ENCODE measurements at regions not wholly inside any gene's neighbourhood (a gene's known extent, or its start where the extent isn't known, plus 50 kb on each side); places are given as distances from the start of the nearest gene placed in this dataset.

DNA sequence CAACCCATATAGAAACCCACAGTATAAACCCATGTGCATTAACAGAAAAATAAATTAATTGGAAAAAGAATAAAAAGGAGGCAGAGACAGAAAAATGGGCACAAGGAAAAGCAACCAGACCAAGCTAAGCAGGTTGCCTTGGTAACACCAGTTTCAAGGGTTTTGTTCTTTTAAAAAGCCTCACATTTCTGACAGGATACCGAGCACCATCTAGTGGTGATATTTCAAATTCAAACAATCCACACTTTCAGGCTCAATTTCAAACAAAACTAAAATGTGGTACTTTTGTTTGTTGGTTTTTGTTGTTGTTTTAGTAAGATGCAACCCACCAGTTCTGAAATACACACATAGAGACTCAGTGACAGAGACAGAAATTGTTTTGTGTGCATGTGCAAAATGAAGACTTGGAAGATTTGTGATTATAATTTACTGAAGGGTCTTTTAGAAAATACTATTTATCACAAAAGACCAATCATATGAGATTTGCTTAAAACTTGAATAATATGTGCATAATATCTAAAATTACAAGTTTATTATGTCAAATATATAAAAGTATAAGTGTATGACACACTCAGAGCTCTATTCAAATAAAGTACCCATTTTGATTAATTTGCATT is 318.2 kb downstream of the SLCO4C1 start:
- Histone ChIP-seq H3K36me3 (ENCODE audit: insufficient read depth, low read depth, low read length) (no peaks in the 10 kb centered on the region), H3K9me3 (ENCODE audit: insufficient read depth, low read depth, low read length) (no peaks in the 10 kb centered on the region), H3K9ac (ENCODE audit: low read depth, low read length) (no peak overlapping the region), H3K4me1 (ENCODE audit: insufficient read depth, low read length) (no peaks in the 10 kb centered on the region), H3K27ac (ENCODE audit: low read length) (no peak overlapping the region), H3K4me3 (ENCODE audit: low read length) (no peak overlapping the region), H3K27me3 (ENCODE audit: insufficient read depth, low read length) (no peaks in the 10 kb centered on the region)

DNA sequence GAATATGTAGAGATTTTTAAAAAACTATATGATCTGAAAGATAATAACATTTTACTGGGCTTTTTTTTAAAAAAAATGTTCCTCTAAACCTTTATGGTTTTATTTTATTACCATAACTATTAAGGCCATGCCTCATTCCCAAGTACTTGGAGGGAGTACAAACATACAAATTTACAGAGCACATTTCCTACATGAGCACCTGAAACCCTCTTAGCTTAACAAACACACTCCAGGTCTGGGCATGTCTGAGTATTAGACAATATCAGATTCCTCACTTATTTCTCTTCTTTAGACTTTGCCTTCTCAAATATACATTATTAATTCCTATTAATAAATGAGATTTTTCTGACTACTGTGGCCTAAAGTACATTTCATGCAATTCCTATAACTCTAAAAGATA is 319.2 kb downstream of the SLCO4C1 start:
- H3K9ac ChIP-seq (ENCODE audit: low read depth, low read length), result no peak overlapping the region
- H3K27me3 ChIP-seq (ENCODE audit: insufficient read depth, low read length), result no peaks in the 10 kb centered on the region
- no peak overlapping the region for H3K27ac ChIP-seq (ENCODE audit: low read length)
- H3K4me1 ChIP-seq (ENCODE audit: insufficient read depth, low read length), result no peaks in the 10 kb centered on the region
- H3K9me3 ChIP-seq (ENCODE audit: insufficient read depth, low read depth, low read length), result no peaks in the 10 kb centered on the region
- H3K4me3 ChIP-seq (ENCODE audit: low read length), result no peak overlapping the region
- H3K36me3 ChIP-seq (ENCODE audit: insufficient read depth, low read depth, low read length), result no peaks in the 10 kb centered on the region

DNA sequence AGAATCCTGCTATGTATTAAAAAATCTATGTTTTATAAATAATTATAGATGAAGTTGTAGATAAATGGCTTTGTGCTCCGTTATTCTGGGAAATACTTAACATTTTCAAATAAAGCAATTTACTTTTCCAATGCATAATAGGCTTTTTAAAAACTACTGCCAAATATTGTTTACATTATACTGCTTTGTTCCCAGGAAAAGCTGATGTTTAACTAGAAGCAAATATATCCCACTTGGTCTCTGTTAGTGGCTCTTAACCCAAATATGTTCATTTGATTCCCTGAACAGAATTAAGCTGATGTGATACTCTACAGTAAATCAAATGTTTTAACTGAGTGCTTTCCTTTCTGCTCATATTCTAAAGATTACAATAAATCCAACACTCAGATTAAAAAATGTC is 326.3 kb downstream of the SLCO4C1 start:
- Histone ChIP-seq H3K4me3 (ENCODE audit: low read length) (no peak overlapping the region), H3K4me1 (ENCODE audit: insufficient read depth, low read length) (no peaks in the 10 kb centered on the region), H3K36me3 (ENCODE audit: insufficient read depth, low read depth, low read length) (no peaks in the 10 kb centered on the region), H3K9me3 (ENCODE audit: insufficient read depth, low read depth, low read length) (no peaks in the 10 kb centered on the region), H3K27ac (ENCODE audit: low read length) (no peak overlapping the region), H3K9ac (ENCODE audit: low read depth, low read length) (no peak overlapping the region), H3K27me3 (ENCODE audit: insufficient read depth, low read length) (no peaks in the 10 kb centered on the region)

DNA sequence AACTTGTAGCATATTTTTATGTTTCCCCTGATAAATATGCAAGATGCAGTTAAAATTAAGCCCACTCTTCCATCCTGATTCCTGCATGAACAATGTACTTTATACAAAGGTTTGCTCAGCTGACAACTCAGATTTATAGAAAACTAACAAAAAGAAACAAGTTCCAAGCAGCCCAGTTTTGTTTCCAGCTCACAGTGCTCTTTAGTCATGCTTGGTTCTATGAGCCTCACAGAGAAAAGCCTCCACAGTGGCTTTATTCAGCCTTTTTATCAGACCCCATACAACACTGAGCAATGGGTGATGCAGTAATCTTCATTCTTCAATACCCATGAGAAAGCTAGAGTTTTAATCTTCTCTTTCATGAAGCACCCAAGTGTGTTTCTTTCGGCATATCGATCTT is 329.6 kb downstream of the SLCO4C1 start:
- no peaks in the 10 kb centered on the region for H3K27me3 ChIP-seq (ENCODE audit: insufficient read depth, low read length)

DNA sequence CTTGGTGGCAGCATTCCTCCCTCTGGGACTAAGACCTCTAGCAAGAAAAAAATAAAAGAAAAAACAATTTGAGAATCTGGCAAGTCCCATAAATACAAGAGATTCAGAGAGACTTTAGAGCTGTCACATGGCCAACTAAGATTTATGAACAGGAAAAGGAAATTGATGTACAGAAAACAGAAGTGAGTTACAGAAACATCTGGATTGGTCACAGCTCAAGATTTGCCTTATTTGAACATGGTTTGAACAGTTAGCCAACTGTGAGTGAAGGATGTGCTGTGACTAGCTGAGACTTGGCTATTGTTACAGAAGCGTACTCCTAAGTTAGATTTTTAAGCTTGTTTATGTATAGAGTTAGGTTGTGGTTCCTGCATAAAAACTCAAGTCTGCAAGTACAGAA is 340.2 kb downstream of the SLCO4C1 start:
- no peak overlapping the region for H3K27ac ChIP-seq (ENCODE audit: low read length)
- no peaks in the 10 kb centered on the region for H3K4me1 ChIP-seq (ENCODE audit: insufficient read depth, low read length)
- H3K36me3 ChIP-seq (ENCODE audit: insufficient read depth, low read depth, low read length), result no peaks in the 10 kb centered on the region
- no peaks in the 10 kb centered on the region for H3K9me3 ChIP-seq (ENCODE audit: insufficient read depth, low read depth, low read length)
- no peak overlapping the region for H3K4me3 ChIP-seq (ENCODE audit: low read length)
- H3K9ac ChIP-seq (ENCODE audit: low read depth, low read length), result no peak overlapping the region
- no peaks in the 10 kb centered on the region for H3K27me3 ChIP-seq (ENCODE audit: insufficient read depth, low read length)

More for the DNA sequence above, 329.6 kb downstream of the SLCO4C1 start:
- no peaks in the 10 kb centered on the region for H3K4me1 ChIP-seq (ENCODE audit: insufficient read depth, low read length)
- no peak overlapping the region for H3K9ac ChIP-seq (ENCODE audit: low read depth, low read length)
- H3K36me3 ChIP-seq (ENCODE audit: insufficient read depth, low read depth, low read length), result no peaks in the 10 kb centered on the region
- no peaks in the 10 kb centered on the region for H3K9me3 ChIP-seq (ENCODE audit: insufficient read depth, low read depth, low read length)
- no peak overlapping the region for H3K4me3 ChIP-seq (ENCODE audit: low read length)
- H3K27ac ChIP-seq (ENCODE audit: low read length), result no peak overlapping the region

DNA sequence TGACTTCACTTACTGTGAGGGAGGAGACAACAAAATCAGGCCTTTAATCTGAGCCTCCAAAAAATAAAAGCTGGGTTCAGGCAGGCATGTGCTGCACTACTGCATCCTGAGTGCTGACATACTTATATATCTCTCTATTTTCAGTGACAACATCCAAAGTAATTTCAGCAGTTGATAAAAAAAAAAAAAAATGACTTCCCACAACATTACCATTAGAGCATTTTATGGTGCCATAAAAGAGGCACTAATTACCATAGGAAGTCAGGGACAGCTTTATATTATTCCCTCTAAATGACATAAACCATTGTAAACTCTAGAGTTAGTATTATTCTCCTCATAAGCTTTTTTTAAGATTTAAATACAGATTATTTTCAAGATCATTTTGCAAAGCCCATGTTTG is 346.1 kb downstream of the SLCO4C1 start:
- Histone ChIP-seq H3K9me3 (ENCODE audit: insufficient read depth, low read depth, low read length) (no peaks in the 10 kb centered on the region), H3K4me3 (ENCODE audit: low read length) (no peak overlapping the region), H3K4me1 (ENCODE audit: insufficient read depth, low read length) (no peaks in the 10 kb centered on the region)

DNA sequence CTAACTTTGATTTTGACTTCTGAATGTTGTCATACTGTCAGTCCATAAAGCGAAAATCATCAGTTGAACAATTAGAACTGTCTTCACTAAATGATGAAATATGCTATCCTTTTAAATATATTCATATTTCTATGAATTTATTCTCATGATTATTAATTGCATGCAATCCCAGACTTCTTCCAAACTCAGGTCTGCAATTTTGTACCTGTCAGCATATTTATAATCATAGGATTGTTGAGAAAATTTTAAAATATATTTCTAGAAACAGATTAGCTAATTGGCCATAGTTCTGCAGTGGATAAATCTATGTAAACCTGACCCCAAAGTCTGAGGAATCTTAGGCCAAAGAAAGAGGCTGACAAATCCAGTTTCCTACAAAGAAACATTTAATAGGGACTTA is 347.5 kb downstream of the SLCO4C1 start:
- H3K27me3 ChIP-seq (ENCODE audit: insufficient read depth, low read length), result no peaks in the 10 kb centered on the region
- H3K9me3 ChIP-seq (ENCODE audit: insufficient read depth, low read depth, low read length), result no peaks in the 10 kb centered on the region
- no peaks in the 10 kb centered on the region for H3K4me1 ChIP-seq (ENCODE audit: insufficient read depth, low read length)
- no peak overlapping the region for H3K4me3 ChIP-seq (ENCODE audit: low read length)
- H3K9ac ChIP-seq (ENCODE audit: low read depth, low read length), result no peak overlapping the region
- no peak overlapping the region for H3K27ac ChIP-seq (ENCODE audit: low read length)
- no peaks in the 10 kb centered on the region for H3K36me3 ChIP-seq (ENCODE audit: insufficient read depth, low read depth, low read length)

More for the DNA sequence above, 346.1 kb downstream of the SLCO4C1 start:
- Histone ChIP-seq H3K27ac (ENCODE audit: low read length) (no peak overlapping the region), H3K27me3 (ENCODE audit: insufficient read depth, low read length) (no peaks in the 10 kb centered on the region), H3K36me3 (ENCODE audit: insufficient read depth, low read depth, low read length) (no peaks in the 10 kb centered on the region), H3K9ac (ENCODE audit: low read depth, low read length) (no peak overlapping the region)

DNA sequence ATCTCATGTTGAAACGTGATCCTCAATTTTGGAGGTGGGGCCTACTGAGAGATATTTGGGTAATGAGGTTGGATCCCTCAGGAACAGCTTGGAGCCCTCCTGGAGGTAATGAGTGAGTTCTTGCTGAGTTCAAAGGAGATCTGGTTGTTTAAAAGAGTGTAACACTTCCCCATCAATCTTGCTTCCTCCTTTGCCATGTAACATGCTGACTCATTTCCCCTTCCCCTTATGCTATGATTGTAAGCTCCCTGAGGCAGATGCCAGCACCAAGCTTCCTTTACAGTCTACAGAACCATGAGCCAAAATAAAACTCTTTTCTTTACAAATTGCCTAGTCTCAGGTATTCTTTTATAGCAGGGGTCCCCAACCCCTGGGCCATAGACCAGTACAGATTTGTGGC is 352.3 kb downstream of the SLCO4C1 start:
- Histone ChIP-seq H3K36me3 (ENCODE audit: insufficient read depth, low read depth, low read length) (no peaks in the 10 kb centered on the region), H3K27me3 (ENCODE audit: insufficient read depth, low read length) (no peaks in the 10 kb centered on the region), H3K27ac (ENCODE audit: low read length) (no peak overlapping the region), H3K9me3 (ENCODE audit: insufficient read depth, low read depth, low read length) (no peaks in the 10 kb centered on the region), H3K4me1 (ENCODE audit: insufficient read depth, low read length) (no peaks in the 10 kb centered on the region), H3K9ac (ENCODE audit: low read depth, low read length) (no peak overlapping the region), H3K4me3 (ENCODE audit: low read length) (no peak overlapping the region)

DNA sequence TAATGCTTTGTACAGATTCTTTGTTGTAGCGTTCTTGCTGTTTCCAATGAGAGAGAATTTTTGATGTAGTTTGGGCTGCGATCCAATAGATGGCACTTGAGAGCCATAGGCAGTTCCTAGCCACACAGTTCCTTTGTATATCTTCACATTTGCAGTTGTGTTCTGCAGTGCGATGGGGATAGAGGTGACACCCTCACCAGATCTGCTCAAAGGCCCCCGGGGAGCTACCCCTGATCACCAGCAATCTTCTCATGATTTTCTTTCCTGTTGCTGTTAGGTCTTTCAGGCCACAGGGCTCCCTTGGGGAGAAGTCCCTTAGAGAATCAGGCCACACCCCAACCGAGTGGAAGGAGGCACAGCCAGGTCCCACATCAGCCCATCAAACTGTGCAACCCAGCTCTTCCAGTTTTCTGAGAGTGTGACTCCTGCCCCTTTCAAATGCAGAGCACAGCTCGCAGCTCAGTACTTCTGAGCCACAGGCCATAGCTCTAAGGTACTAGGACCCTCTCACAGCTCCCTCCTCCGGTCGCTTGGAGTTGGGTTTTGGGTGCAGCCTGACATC is 353.7 kb downstream of the SLCO4C1 start:
- Histone ChIP-seq H3K4me1 (ENCODE audit: insufficient read depth, low read length) (no peaks in the 10 kb centered on the region), H3K4me3 (ENCODE audit: low read length) (no peak overlapping the region), H3K9me3 (ENCODE audit: insufficient read depth, low read depth, low read length) (no peaks in the 10 kb centered on the region), H3K27ac (ENCODE audit: low read length) (no peak overlapping the region), H3K27me3 (ENCODE audit: insufficient read depth, low read length) (no peaks in the 10 kb centered on the region), H3K9ac (ENCODE audit: low read depth, low read length) (no peak overlapping the region), H3K36me3 (ENCODE audit: insufficient read depth, low read depth, low read length) (no peaks in the 10 kb centered on the region)

DNA sequence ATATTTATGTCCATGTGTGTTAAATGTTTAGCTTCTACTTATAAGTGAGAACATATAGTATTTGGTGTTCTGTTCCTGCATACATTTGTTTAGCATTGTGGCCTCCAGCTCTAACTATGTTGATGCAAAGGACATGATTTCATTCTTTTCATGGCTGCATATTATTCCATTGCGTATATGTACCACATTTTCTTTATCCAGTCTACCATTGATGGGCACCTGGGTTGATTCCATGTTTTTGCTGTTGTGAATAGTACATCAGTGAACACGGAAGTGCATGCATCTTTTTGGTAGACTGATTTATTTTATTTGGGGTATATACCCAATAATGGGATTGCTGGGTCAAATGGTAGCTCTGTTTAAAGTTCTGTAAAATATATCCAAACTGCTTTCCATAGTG is 359.0 kb downstream of the SLCO4C1 start:
- no peak overlapping the region for H3K27ac ChIP-seq (ENCODE audit: low read length)

DNA sequence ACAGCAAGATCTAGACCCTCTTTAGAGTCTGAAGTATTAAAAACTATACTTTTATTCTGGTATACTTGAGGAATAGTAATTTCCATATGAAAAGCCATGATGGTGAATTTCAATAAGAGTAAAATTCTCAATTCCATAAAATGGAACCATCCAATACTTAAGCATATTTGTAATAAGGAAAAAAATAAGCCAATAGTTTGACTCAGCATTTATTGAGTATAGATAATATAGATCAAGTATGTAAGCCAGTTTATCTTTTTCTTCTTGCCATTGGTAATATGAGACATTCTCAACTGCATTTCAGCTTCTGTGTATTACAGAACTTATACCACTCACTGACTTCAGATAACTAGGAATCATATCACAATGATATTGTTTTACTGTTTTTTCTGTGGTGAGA is 361.0 kb downstream of the SLCO4C1 start:
- H3K27ac ChIP-seq (ENCODE audit: low read length), result no peak overlapping the region
- H3K9ac ChIP-seq (ENCODE audit: low read depth, low read length), result no peak overlapping the region
- H3K36me3 ChIP-seq (ENCODE audit: insufficient read depth, low read depth, low read length), result no peaks in the 10 kb centered on the region
- no peaks in the 10 kb centered on the region for H3K27me3 ChIP-seq (ENCODE audit: insufficient read depth, low read length)
- peaks cover 3% of the 10 kb centered on the region; the same call in 1 of the 2 replicates for H3K9me3 ChIP-seq (ENCODE audit: insufficient read depth, low read depth, low read length)
- H3K4me3 ChIP-seq (ENCODE audit: low read length), result no peak overlapping the region
- no peaks in the 10 kb centered on the region for H3K4me1 ChIP-seq (ENCODE audit: insufficient read depth, low read length)

More for the DNA sequence above, 359.0 kb downstream of the SLCO4C1 start:
- peaks cover 3% of the 10 kb centered on the region; the same call in 1 of the 2 replicates for H3K9me3 ChIP-seq (ENCODE audit: insufficient read depth, low read depth, low read length)
- no peak overlapping the region for H3K9ac ChIP-seq (ENCODE audit: low read depth, low read length)
- no peaks in the 10 kb centered on the region for H3K36me3 ChIP-seq (ENCODE audit: insufficient read depth, low read depth, low read length)
- no peaks in the 10 kb centered on the region for H3K4me1 ChIP-seq (ENCODE audit: insufficient read depth, low read length)
- no peaks in the 10 kb centered on the region for H3K27me3 ChIP-seq (ENCODE audit: insufficient read depth, low read length)
- no peak overlapping the region for H3K4me3 ChIP-seq (ENCODE audit: low read length)

DNA sequence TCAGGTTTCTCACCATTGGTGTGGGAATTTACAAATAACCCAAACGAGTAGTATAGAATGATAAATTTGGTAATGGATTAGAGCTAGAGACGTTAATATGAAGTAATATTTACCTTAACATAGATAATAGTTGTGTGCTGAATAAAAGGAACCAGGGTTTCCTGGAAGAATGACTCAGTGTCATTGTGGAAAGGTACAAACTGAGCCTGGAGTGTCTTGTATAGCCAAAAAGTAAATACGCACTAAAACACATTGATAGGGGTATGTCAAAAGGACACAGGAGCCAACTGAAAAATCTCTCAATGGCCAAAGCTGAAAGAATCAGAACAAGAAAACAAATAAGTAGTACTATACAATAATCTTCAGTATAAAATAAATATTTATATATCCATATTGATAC is 363.5 kb downstream of the SLCO4C1 start:
- H3K36me3 ChIP-seq (ENCODE audit: insufficient read depth, low read depth, low read length), result no peaks in the 10 kb centered on the region
- H3K4me3 ChIP-seq (ENCODE audit: low read length), result no peak overlapping the region
- H3K4me1 ChIP-seq (ENCODE audit: insufficient read depth, low read length), result no peaks in the 10 kb centered on the region

More for the DNA sequence above, 363.5 kb downstream of the SLCO4C1 start:
- Histone ChIP-seq H3K27me3 (ENCODE audit: insufficient read depth, low read length) (no peaks in the 10 kb centered on the region), H3K27ac (ENCODE audit: low read length) (no peak overlapping the region), H3K9me3 (ENCODE audit: insufficient read depth, low read depth, low read length) (peaks cover 3% of the 10 kb centered on the region; the same call in 1 of the 2 replicates), H3K9ac (ENCODE audit: low read depth, low read length) (no peak overlapping the region)
